GM18499 (cell line): ENCODE measurements at regions not wholly inside any gene's neighbourhood (a gene's known extent, or its start where the extent isn't known, plus 50 kb on each side); places are given as distances from the start of the nearest gene placed in this dataset.
"Not testable (repeated sequence)": the region's sequence is repeated elsewhere in the genome, so short reads cannot be mapped to it uniquely, and the experiment has no call there.

Experiments
- ATAC-seq: cut with Tn5 transposase; IDR thresholded peaks from one replicate; pipeline ENCODE4 v1.9.1; 2021; ENCODE audit warnings: moderate number of reproducible peaks; ENCODE audit not compliant: insufficient read depth, unreplicated experiment

GRCh38 chr6:60797831-60798230 is 1488.2 kb downstream of the KHDRBS2 start:
- ATAC-seq = not testable (repeated sequence)

DNA sequence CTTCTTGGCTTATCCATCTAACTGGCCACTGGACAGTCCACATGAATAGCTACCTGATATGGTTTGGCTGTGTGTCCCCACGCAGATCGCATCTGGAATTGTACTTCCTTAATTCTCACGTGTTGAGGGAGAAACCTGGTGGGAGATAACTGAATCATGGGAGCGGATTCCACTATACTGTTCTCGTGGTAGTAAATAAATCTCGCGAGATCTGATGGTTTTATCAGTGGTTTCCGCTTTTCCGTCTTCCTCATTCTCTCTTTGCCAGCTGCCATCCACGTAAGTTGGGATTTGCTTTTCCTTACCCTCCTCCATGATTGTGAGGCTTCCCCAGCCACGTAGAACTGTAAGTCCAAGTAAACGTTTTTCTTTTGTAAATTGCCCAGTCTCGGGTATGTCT is 1496.4 kb downstream of the KHDRBS2 start:
- not testable (repeated sequence) for ATAC-seq

DNA sequence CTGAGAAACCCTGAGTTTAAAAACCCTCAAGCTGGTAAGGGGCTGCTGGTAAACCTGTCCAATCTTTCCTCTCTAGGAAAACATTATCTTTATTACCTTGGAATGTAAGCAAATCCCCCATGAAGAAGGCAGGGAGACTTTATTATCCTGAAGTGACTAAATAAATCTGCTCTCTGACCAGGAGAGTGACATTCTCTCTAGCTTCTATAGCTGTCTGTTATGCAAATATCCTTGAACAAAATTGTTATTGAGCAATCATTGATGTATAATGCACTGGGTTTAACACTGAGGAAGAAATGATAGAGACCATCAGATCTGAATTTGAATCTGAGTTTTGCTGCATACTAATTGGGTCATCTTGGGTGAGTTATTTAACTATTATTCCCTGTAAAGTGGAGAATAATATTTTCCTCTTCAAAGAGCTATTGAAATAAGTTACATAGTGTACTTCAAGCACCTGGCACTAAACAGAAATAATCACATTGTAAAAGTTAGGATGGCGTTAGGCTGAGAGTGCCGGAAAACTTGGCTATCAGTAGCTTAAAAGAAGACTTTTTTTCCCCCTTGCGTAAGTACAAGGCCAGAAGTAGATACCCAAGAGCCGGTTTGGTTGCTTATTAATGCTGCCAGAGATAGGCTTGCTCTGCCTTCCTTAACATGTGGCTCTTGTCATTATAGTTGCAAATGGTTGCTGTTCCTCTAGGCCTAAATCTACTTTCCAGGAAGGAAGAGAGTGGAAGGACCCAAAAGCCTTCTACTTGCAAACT is 1503.1 kb downstream of the KHDRBS2 start:
- ATAC-seq = not testable (repeated sequence)

GRCh38 chr6:60779591-60779990 is 1506.4 kb downstream of the KHDRBS2 start:
- ATAC-seq = not testable (repeated sequence)

- ATAC-seq = not testable (repeated sequence)
Observed at GRCh38 chr6:60767791-60768499, 1518.1 kb downstream of the KHDRBS2 start.

DNA sequence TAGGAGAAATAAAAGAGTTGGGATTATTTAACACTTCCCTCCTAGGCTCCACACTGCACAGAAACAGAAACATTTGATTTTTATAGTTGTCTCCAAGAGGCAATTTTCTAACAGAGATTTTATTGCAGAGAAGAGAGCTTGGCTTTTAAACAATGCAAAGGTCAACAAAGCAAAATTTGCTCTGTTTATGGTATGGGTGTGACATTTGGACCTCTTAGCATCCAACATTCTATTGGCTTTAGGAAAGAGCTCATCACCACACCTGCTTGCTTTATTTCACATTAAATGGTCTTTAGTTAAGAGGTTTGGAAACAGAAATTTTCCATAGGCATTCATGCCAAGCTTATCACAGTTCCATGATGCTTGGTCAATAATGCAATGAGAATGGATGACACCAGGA is 1520.7 kb downstream of the KHDRBS2 start:
- ATAC-seq = not testable (repeated sequence)

GRCh38 chr6:60763464-60764080 is 1522.5 kb downstream of the KHDRBS2 start:
- ATAC-seq = not testable (repeated sequence)

GRCh38 chr6:60760928-60761327 is 1525.1 kb downstream of the KHDRBS2 start:
- ATAC-seq = not testable (repeated sequence)

- not testable (repeated sequence) for ATAC-seq
Observed at GRCh38 chr6:60759149-60759825, 1526.7 kb downstream of the KHDRBS2 start.

DNA sequence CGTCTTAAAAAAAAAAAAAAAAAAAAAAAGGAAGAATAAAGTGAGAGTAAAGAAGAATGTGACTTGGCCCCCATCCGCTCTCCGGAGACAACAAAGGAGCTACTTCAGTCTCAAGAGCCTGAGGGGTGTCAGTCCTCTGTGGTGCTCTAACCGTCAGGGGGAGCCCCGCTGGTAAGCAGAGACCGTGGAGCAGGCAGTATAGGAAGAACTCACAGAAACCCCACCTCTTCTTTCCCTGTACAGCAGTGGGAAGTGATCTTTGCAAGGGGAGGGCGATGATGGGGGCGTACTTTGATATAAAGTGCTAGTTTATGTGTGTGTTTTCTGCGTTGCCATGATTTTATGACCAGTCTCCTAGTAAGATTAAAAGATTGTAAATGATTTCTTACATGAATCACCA is 1527.3 kb downstream of the KHDRBS2 start:
- not testable (repeated sequence) for ATAC-seq

GRCh38 chr6:60754879-60755278 is 1531.1 kb downstream of the KHDRBS2 start:
- ATAC-seq = no peak

- not testable (repeated sequence) for ATAC-seq
Observed at GRCh38 chr6:60750353-60751081, 1535.5 kb downstream of the KHDRBS2 start.

- not testable (repeated sequence) for ATAC-seq
Observed at GRCh38 chr6:60747765-60748556, 1538.1 kb downstream of the KHDRBS2 start.

DNA sequence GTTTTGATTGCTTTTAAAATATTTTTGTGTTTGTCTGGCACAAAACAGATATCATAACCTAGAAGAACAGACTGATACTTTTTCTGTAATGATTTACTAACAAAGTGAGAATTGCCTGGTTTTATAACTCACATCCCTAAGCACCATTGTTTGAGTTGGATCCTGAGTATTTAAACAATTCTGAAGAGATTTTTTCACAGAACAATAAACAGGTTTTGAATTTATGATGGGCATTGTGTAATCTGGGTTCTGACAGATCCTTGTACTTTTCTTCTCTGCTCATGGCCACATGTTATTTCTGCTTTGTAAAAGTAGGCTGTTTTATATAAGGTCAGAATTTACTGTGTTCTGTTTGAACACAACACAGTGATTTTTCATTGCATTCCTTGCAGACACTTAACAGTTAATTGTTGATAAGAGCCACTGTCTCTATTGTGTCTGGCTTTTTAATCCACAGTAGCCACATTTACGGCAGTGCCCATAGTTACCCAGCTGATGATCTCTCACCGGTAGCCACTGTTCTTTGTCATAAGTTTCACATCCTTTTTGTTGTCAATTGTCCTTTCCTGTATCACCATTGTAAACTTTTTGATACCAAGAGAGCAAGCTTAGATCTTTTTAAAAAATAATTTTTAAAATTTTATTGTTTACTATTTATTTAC is 1548.1 kb downstream of the KHDRBS2 start:
- peak; percentile 67 for ATAC-seq

- ATAC-seq = not testable (repeated sequence)
Observed at GRCh38 chr6:60737315-60737714, 1548.7 kb downstream of the KHDRBS2 start.

DNA sequence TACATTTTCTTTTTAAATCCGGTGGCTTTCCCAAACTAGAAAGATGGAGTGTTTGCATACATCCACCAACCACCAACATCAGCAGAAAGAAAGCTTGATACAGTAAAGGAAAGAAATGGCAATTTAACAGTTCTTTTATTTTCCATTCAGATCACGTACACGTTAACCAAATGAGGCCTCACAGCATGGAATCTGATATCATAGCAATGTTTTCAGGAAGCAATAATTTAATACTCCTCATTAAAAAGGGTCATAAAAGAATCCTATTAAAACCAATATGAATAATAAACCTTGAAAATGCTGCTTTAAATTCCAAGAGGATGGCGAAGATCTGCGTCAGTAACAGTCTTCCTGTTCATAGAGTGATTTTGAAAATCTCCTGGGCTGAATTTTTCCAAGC is 1562.1 kb downstream of the KHDRBS2 start:
- ATAC-seq = not testable (repeated sequence)

- no peak for ATAC-seq
Observed at GRCh38 chr6:60695232-60695631, 1590.8 kb downstream of the KHDRBS2 start.

DNA sequence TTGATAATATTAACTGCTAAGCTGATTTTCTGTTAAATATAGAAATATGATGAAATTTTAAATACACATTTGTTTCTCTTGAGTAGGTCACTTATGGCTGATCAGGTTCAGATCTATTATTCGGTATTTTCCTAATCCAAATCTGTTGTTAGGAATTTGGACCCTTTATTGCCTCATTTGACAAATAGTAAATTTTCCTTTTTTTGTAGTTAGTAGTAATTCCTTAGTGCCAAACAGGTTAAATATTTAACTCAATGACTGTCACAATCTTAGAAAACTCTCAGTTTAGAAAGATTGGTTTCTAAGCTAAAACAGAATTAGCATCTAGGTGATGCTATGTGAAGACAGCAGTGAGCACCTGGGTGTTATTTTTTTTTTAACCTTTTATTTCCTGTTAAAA is 1598.9 kb downstream of the KHDRBS2 start:
- no peak for ATAC-seq

DNA sequence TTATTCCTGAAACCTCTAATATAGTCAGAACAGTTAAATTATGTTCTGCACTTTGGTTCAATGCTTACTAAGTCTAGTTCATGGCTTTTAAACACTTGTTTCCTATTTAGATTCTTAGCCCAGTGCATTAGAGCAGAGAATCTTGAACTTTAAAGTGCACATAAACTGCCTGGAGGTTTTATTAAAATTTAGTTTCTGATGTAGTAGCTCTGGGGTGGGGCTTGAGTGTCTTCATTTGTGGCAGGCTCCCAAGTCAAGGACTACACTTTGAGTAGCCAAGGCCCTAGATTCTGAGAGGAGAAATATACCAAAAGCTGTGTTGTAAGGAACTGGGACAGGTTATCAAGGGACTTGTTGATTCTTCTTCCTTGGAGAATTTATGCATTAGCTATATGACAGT is 1604.2 kb downstream of the KHDRBS2 start:
- no peak for ATAC-seq
